Hepatocyte (in vitro differentiated cells): ENCODE measurements at regions not wholly inside any gene's neighbourhood (a gene's known extent, or its start where the extent isn't known, plus 50 kb on each side); places are given as distances from the start of the nearest gene placed in this dataset. TPM values are rescaled to one million over a fixed set of nuclear protein-coding genes. Genes with fewer than 3 reads are reported as not detected.

Experiments
- DNase-seq: peaks from one replicate; pipeline ENCODE4 v3.0.0-alpha.2; 2016; ENCODE audit warnings: low spot score
- H2AFZ ChIP-seq: fragments of 200-600 bp; sonication (generic); 2 replicates; pipeline ENCODE4 v1.6.0; 2016; ENCODE audit warnings: antibody characterized with exemption, mild to moderate bottlenecking
- H3K27ac ChIP-seq: fragments of 200-600 bp; sonication (generic); 2 replicates; pipeline ENCODE4 v1.5.1; 2016; ENCODE audit warnings: mild to moderate bottlenecking
- H3K27me3 ChIP-seq: fragments of 200-600 bp; sonication (generic); 2 replicates; pipeline ENCODE4 v1.6.1; 2016
- H3K36me3 ChIP-seq: fragments of 200-600 bp; sonication (generic); replicated peaks from 2 replicates; pipeline ENCODE4 v1.5.1; 2016; ENCODE audit warnings: low read depth; ENCODE audit not compliant: insufficient read depth
- H3K4me1 ChIP-seq: fragments of 200-600 bp; sonication (generic); 2 replicates; pipeline ENCODE4 v1.5.1; 2016; ENCODE audit warnings: mild to moderate bottlenecking, moderate library complexity; ENCODE audit not compliant: insufficient read depth
- H3K4me2 ChIP-seq: fragments of 200-600 bp; sonication (generic); 2 replicates; pipeline ENCODE4 v1.6.0; 2016
- H3K4me3 ChIP-seq: fragments of 200-600 bp; sonication (generic); 2 replicates; pipeline ENCODE4 v1.5.1; 2016; ENCODE audit warnings: mild to moderate bottlenecking
- H3K79me2 ChIP-seq: fragments of 200-600 bp; sonication (generic); 2 replicates; pipeline ENCODE4 v1.6.0; 2017; ENCODE audit warnings: mild to moderate bottlenecking
- H3K9me2 ChIP-seq: fragments of 200-600 bp; sonication (generic); replicated peaks from 2 replicates; pipeline ENCODE4 v1.6.0; 2017; ENCODE audit warnings: mild to moderate bottlenecking; ENCODE audit not compliant: insufficient read depth
- H3K9me3 ChIP-seq: fragments of 200-600 bp; sonication (generic); 2 replicates; pipeline ENCODE4 v1.5.1; 2016; ENCODE audit warnings: low read depth, mild to moderate bottlenecking
- H4K20me1 ChIP-seq: fragments of 200-600 bp; sonication (generic); 2 replicates; pipeline ENCODE4 v1.6.0; 2016; ENCODE audit warnings: mild to moderate bottlenecking; ENCODE audit not compliant: insufficient read depth, poor library complexity, severe bottlenecking
- CTCF ChIP-seq: fragments of 200-600 bp; sonication (generic); IDR thresholded peaks from 2 replicates; pipeline ENCODE4 v1.5.1; 2016; ENCODE audit warnings: antibody characterized with exemption, mild to moderate bottlenecking; ENCODE audit not compliant: poor library complexity
- EZH2 ChIP-seq: fragments of 200-600 bp; sonication (generic); IDR thresholded peaks from 2 replicates; pipeline ENCODE4 v1.6.1; 2016; ENCODE audit warnings: antibody characterized with exemption, mild to moderate bottlenecking, borderline replicate concordance
- EZH2phosphoT487 ChIP-seq: fragments of 200-600 bp; sonication (generic); IDR thresholded peaks from one replicate; pipeline ENCODE4 v1.6.1; 2018; ENCODE audit warnings: antibody characterized with exemption, mild to moderate bottlenecking, low read depth, moderate library complexity; ENCODE audit not compliant: unreplicated experiment, severe bottlenecking
- WGBS: methylation state at CpG from one replicate; pipeline ENCODE4 v1.1.6; 2016; ENCODE audit warnings: low lambda C conversion rate; ENCODE audit errors: missing lambda C conversion rate; 5-methylcytosine and 5-hydroxymethylcytosine counted together
- small RNA-seq: library from RNA; depleted of rRNA; stranded (forward); fragments of <200 nt; gene quantifications from one replicate; pipeline ENCODE3, GENCODE V24; 2014

DNA sequence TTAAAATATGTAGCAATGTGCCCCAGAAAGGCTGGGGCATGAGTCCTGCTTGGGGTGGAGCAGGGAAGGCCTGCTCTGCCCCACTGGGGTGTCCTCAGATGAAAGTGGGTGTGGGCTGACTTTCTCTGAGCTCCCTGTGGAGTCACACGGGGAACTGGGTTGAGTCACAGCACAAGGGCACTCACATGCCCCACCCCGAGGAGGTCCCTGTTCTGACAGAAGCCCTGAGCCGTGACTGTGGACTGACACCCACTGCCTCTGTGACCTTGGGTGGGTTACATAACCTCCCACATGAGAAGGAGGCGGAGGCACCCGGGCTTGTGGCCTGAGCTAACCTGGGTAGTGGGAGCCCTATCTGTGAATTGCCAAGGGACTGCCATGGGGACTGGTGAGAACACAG is 52.5 kb upstream of the TINAGL1 start:
- Histone ChIP-seq H3K79me2 (no peaks in the 10 kb centered on the region), H2AFZ (no peak overlapping the region), H4K20me1 (no peaks in the 10 kb centered on the region), H3K36me3 (no peaks in the 10 kb centered on the region), H3K4me3 (no peak overlapping the region), H3K27me3 (no peaks in the 10 kb centered on the region), H3K27ac (peak overlapping the region; percentile 44), H3K4me1 (peaks cover 6% of the 10 kb centered on the region), H3K9me2 (no peaks in the 10 kb centered on the region), H3K9me3 (no peaks in the 10 kb centered on the region), H3K4me2 (no peak overlapping the region)
- WGBS, result 79% methylated on average over 5 of the region's 5 CpGs
- TF ChIP-seq EZH2phosphoT487 (no peak), CTCF (no peak), EZH2 (no peak)
- DNase-seq, result peak; percentile 55

DNA sequence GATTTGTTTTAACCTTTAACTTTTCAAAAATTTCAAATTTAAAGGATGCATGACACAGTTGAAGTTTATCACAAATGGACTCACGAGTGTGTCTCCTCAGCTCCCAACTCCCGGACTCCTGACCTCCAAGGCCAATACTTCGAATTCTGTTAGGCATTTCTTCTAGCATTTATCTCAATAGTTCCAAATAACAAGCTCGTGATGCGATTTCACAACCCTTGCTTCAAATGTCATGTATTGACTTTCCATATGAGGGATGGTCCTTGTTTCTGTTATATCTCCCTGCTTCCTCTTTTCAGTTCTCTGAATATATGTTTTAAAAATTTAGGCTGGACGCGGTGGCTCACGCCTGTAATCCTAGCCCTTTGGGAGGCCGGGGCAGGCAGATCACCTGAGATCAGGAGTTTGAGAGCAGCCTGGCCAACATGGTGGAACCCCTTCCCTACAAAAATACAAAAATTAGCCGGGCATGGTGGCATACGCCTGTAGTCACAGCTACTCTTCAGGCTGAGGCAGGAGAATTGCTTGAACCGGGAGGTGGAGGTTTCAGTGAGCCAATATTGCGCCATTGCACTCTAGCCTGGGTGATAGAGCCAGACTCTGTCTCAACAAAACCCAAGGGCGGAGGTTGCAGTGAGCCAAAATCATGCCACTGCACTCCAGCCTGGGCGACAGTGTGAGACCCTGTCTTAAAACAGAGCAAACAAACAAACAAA is 52.0 kb upstream of the TINAGL1 start:
- H3K79me2 ChIP-seq, result no peaks in the 10 kb centered on the region
- peak overlapping the region; percentile 44 for H3K27ac ChIP-seq
- H3K9me3 ChIP-seq, result no peaks in the 10 kb centered on the region
- H3K4me1 ChIP-seq, result peaks cover 6% of the 10 kb centered on the region
- TF ChIP-seq CTCF (no peak), EZH2phosphoT487 (no peak), EZH2 (no peak)
- no peak overlapping the region for H3K4me3 ChIP-seq
- no peaks in the 10 kb centered on the region for H4K20me1 ChIP-seq
- 92% methylated on average over 15 of the region's 15 CpGs for WGBS
- no peaks in the 10 kb centered on the region for H3K27me3 ChIP-seq
- no peaks in the 10 kb centered on the region for H3K36me3 ChIP-seq
- DNase-seq, result no peak
- no peaks in the 10 kb centered on the region for H3K9me2 ChIP-seq
- no peak overlapping the region for H3K4me2 ChIP-seq
- H2AFZ ChIP-seq, result no peak overlapping the region

Small RNAs in the stretch of these regions (small RNA-seq; reads per million reads assigned to genes)
- not detected for gene RF00019
- gene RNU6-40P, result not detected
